ENCODE measurements at regions not wholly inside any gene's neighbourhood (a gene's known extent, or its start where the extent isn't known, plus 50 kb on each side); places are given as distances from the start of the nearest gene placed in this dataset.
"Not testable (repeated sequence)": the region's sequence is repeated elsewhere in the genome, so short reads cannot be mapped to it uniquely, and the experiment has no call there.

GRCh38 chr14:22184157-22184829, 404.7 kb downstream of the DAD1 start:
- DNase-seq, result no peak

GRCh38 chr14:22180045-22180444, 409.0 kb downstream of the DAD1 start:
- no peak for DNase-seq

- DNase-seq, result no peak
Measured at GRCh38 chr14:22179190-22179589, 409.8 kb downstream of the DAD1 start.

- DNase-seq, result no peak
Measured at GRCh38 chr14:22178333-22178839, 410.6 kb downstream of the DAD1 start.

- no peak for DNase-seq
Measured at GRCh38 chr14:22177870-22178269, 411.2 kb downstream of the DAD1 start.

GRCh38 chr14:22176957-22177356, 412.1 kb downstream of the DAD1 start:
- DNase-seq, result no peak

GRCh38 chr14:22175278-22175558, 413.8 kb downstream of the DAD1 start:
- not testable (repeated sequence) for DNase-seq

GRCh38 chr14:22174412-22175277, 414.4 kb downstream of the DAD1 start:
- no peak for DNase-seq

- no peak for DNase-seq
Measured at GRCh38 chr14:22168092-22168955, 420.7 kb downstream of the DAD1 start.

- no peak for DNase-seq
Measured at GRCh38 chr14:22164616-22165015, 424.4 kb downstream of the DAD1 start.

- no peak for DNase-seq
Measured at GRCh38 chr14:22163051-22163450, 426.0 kb downstream of the DAD1 start.

GRCh38 chr14:22159957-22160356, 429.1 kb downstream of the DAD1 start:
- DNase-seq, result no peak

- no peak for DNase-seq
Measured at GRCh38 chr14:22159099-22159498, 429.9 kb downstream of the DAD1 start.

GRCh38 chr14:22158560-22158959, 430.5 kb downstream of the DAD1 start:
- no peak for DNase-seq

- no peak for DNase-seq
Measured at GRCh38 chr14:22155571-22155970, 433.5 kb downstream of the DAD1 start.

- DNase-seq, result no peak
Measured at GRCh38 chr14:22152903-22153302, 436.1 kb downstream of the DAD1 start.

- DNase-seq, result no peak
Measured at GRCh38 chr14:22152161-22152870, 436.7 kb downstream of the DAD1 start.

GRCh38 chr14:22151121-22151520, 437.9 kb downstream of the DAD1 start:
- no peak for DNase-seq

GRCh38 chr14:22149058-22149457, 440.0 kb downstream of the DAD1 start:
- no peak for DNase-seq

GRCh38 chr14:22147716-22148115, 441.3 kb downstream of the DAD1 start:
- DNase-seq, result no peak

- DNase-seq, result no peak
Measured at GRCh38 chr14:22143363-22143762, 445.7 kb downstream of the DAD1 start.

- no peak for DNase-seq
Measured at GRCh38 chr14:22140633-22141032, 448.4 kb downstream of the DAD1 start.

Data from 8988T (cell line).